ENCODE measurements at regions not wholly inside any gene's neighbourhood (a gene's known extent, or its start where the extent isn't known, plus 50 kb on each side); places are given as distances from the start of the nearest gene placed in this dataset.

DNA sequence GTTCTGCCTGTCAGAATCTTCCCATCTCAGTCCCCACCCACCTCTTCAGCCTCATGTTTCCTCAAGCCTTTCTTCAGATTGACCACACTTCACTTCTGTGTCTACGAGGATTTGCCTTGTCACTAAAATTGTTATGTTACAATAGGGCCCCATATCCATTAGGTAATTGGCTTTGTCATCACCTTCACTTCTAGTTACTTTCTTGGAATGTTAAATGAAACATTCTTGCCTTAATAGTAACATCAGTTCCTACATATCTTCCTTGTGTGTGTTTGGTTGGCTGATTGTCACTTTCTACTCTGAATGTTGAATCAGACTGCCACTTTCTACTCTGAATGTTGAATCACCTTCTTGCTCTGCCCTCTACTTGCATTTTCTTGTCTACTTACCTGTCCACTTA is 599.9 kb upstream of the NXPH2 start:
- Mint-ChIP-seq H3K4me3 (ENCODE audit: low read depth) (no peak overlapping the region), H3K27me3 (ENCODE audit: low read depth) (no peaks in the 10 kb centered on the region), H3K27ac (no peak overlapping the region), H3K4me1 (ENCODE audit: low read depth) (no peaks in the 10 kb centered on the region), H3K36me3 (ENCODE audit: low read depth) (no peaks in the 10 kb centered on the region), H3K9me3 (peaks cover 39% of the 10 kb centered on the region)
- intact Hi-C loops (cut with micrococcal nuclease) = no loop called here
- DNase-seq (ENCODE audit: low spot score) = no peak

DNA sequence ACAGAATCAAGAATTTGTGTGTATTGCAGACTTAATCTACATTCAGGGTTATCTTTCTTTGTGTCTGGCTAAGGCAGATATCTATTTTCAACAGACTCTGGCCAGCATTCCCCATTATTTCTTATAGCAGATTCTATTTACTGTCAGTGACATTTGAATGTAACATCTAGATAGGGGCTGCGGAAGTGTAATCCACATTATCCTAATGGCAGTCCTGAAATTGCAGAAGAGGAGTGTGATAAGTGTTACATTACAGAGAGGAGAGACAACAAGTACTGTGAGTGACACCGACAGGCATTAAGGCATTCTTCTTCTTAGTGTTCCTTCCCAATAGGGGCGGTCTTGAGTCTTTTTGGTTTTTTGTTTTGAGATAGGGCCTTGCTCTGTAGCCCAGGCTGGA is 598.2 kb upstream of the NXPH2 start:
- H3K27me3 Mint-ChIP-seq (ENCODE audit: low read depth) = no peaks in the 10 kb centered on the region
- no peaks in the 10 kb centered on the region for H3K36me3 Mint-ChIP-seq (ENCODE audit: low read depth)
- H3K9me3 Mint-ChIP-seq = peaks cover 38% of the 10 kb centered on the region
- H3K27ac Mint-ChIP-seq = no peak overlapping the region
- H3K4me1 Mint-ChIP-seq (ENCODE audit: low read depth) = no peaks in the 10 kb centered on the region
- H3K4me3 Mint-ChIP-seq (ENCODE audit: low read depth) = no peak overlapping the region
- intact Hi-C loops (cut with micrococcal nuclease) = no loop called here
- no peak for DNase-seq (ENCODE audit: low spot score)

DNA sequence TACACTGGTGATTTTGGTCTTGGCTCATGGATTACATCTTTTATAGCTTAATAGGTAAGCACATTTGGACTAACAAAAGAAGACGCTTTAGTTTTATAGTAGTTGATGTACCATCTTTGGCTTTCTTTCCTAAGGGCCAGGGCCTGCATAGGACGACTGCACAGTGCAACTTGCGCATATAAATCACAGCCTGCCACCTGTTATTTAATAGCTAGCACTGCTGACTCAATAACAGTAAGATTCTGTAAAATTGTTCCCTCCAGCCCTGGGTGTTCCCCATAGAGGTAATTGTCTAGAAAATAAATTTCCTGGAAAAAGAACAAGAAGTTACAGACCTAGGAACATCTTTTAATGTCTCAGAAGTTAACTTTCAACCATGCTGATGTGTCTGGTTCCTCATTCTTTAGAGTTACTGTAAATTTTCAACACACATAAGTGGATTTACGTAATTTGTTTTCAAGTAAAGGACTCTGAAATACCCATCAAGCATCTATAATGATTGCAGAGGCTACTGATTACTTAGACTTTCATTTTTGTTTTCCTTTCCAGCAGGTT is 594.2 kb upstream of the NXPH2 start:
- Mint-ChIP-seq H3K27ac (no peak overlapping the region), H3K4me3 (ENCODE audit: low read depth) (no peak overlapping the region), H3K36me3 (ENCODE audit: low read depth) (no peaks in the 10 kb centered on the region), H3K4me1 (ENCODE audit: low read depth) (no peaks in the 10 kb centered on the region), H3K27me3 (ENCODE audit: low read depth) (no peaks in the 10 kb centered on the region), H3K9me3 (peaks cover 30% of the 10 kb centered on the region)
- no peak for DNase-seq (ENCODE audit: low spot score)
- intact Hi-C loops (cut with micrococcal nuclease) = no loop called here

DNA sequence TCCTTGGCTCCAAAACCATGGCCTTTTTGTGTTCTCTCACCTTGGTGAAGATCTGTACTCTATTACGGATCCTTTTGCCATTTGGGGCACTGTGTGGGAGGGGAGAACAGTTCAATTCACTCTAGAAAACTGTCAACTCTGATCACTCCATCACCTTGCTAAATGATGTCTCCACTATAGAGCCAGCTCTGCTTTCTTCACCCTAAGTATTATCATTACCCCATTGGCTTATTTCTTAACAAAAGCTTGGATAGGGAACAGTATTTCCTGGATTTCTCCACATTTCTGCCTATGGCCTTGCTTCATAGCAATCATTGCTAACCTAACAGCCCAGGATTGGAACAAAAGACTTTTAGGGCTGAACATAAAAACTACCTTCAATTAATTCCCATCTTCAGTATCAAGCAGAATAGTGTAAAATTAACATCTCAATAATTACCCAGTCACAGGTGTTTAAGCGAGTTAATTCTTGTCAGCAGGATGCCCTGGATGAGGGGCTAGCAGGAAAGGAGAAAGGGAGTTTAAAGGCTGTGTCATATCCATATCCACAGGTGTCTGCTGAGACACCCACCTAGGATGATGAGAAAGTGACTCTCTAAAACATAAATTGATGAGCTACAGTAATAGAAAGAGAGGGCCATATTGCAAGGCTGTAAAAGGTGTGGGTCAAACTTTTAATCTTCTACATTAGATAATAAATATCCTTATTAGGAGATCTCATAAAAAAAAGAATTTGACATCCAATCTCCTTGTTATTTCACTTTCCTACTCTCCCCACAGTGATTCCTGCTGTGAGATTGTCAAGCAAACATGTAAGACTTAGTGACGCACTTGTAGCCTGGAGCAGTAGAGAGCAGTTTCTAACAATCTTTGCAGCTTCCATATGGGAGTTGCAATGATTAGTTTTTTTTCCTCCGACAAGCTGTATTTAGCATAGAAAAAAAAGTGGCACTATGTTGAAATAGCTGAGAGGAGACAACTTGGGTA is 589.5 kb upstream of the NXPH2 start:
- no peak overlapping the region for H3K4me3 Mint-ChIP-seq (ENCODE audit: low read depth)
- no peak overlapping the region for H3K27ac Mint-ChIP-seq
- H3K36me3 Mint-ChIP-seq (ENCODE audit: low read depth) = no peaks in the 10 kb centered on the region
- intact Hi-C loops (cut with micrococcal nuclease) = no loop called here
- no peaks in the 10 kb centered on the region for H3K27me3 Mint-ChIP-seq (ENCODE audit: low read depth)
- DNase-seq (ENCODE audit: low spot score) = no peak
- H3K4me1 Mint-ChIP-seq (ENCODE audit: low read depth) = no peaks in the 10 kb centered on the region
- H3K9me3 Mint-ChIP-seq = peaks cover 17% of the 10 kb centered on the region

GRCh38 chr2:139367416-139367815 is 587.2 kb upstream of the NXPH2 start:
- intact Hi-C loops (cut with micrococcal nuclease) = no loop called here
- H3K36me3 Mint-ChIP-seq (ENCODE audit: low read depth) = no peaks in the 10 kb centered on the region
- H3K27me3 Mint-ChIP-seq (ENCODE audit: low read depth) = no peaks in the 10 kb centered on the region
- H3K27ac Mint-ChIP-seq = no peak overlapping the region
- no peaks in the 10 kb centered on the region for H3K4me1 Mint-ChIP-seq (ENCODE audit: low read depth)
- no peak for DNase-seq (ENCODE audit: low spot score)
- H3K4me3 Mint-ChIP-seq (ENCODE audit: low read depth) = no peak overlapping the region
- peaks cover 26% of the 10 kb centered on the region for H3K9me3 Mint-ChIP-seq

GRCh38 chr2:139366681-139367080 is 586.5 kb upstream of the NXPH2 start:
- intact Hi-C loops (cut with micrococcal nuclease) = no loop called here
- peaks cover 27% of the 10 kb centered on the region for H3K9me3 Mint-ChIP-seq
- H3K27me3 Mint-ChIP-seq (ENCODE audit: low read depth) = no peaks in the 10 kb centered on the region
- DNase-seq (ENCODE audit: low spot score) = no peak
- no peaks in the 10 kb centered on the region for H3K4me1 Mint-ChIP-seq (ENCODE audit: low read depth)
- no peak overlapping the region for H3K4me3 Mint-ChIP-seq (ENCODE audit: low read depth)
- H3K36me3 Mint-ChIP-seq (ENCODE audit: low read depth) = no peaks in the 10 kb centered on the region
- no peak overlapping the region for H3K27ac Mint-ChIP-seq

GRCh38 chr2:139365189-139365588 is 585.0 kb upstream of the NXPH2 start:
- intact Hi-C loops (cut with micrococcal nuclease) = no loop called here
- Mint-ChIP-seq H3K4me3 (ENCODE audit: low read depth) (no peak overlapping the region), H3K9me3 (peaks cover 25% of the 10 kb centered on the region), H3K4me1 (ENCODE audit: low read depth) (no peaks in the 10 kb centered on the region), H3K27ac (no peak overlapping the region), H3K36me3 (ENCODE audit: low read depth) (no peaks in the 10 kb centered on the region), H3K27me3 (ENCODE audit: low read depth) (no peaks in the 10 kb centered on the region)
- no peak for DNase-seq (ENCODE audit: low spot score)

DNA sequence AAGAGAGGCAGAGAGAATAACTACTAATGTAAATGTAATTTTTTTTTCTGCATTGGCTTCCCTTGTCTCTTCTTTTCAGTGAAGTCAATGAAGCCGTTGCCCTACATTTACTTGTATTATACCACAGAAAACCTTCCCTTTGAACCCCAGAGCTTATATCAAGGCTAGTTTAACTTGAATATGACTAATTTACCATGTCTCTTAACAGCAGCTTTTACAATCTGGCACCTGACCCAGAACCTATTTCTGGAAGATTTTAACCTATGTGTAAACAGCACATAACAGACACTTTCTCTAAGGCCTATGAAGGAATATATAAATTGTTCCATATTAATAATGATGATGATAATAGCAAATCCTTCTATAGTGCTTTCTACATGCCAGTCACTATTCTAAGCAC is 580.5 kb upstream of the NXPH2 start:
- intact Hi-C loops (cut with micrococcal nuclease) = no loop called here
- Mint-ChIP-seq H3K36me3 (ENCODE audit: low read depth) (no peaks in the 10 kb centered on the region), H3K27ac (no peak overlapping the region), H3K4me3 (ENCODE audit: low read depth) (no peak overlapping the region), H3K4me1 (ENCODE audit: low read depth) (no peaks in the 10 kb centered on the region), H3K9me3 (peaks cover 10% of the 10 kb centered on the region), H3K27me3 (ENCODE audit: low read depth) (no peaks in the 10 kb centered on the region)
- no peak for DNase-seq (ENCODE audit: low spot score)

DNA sequence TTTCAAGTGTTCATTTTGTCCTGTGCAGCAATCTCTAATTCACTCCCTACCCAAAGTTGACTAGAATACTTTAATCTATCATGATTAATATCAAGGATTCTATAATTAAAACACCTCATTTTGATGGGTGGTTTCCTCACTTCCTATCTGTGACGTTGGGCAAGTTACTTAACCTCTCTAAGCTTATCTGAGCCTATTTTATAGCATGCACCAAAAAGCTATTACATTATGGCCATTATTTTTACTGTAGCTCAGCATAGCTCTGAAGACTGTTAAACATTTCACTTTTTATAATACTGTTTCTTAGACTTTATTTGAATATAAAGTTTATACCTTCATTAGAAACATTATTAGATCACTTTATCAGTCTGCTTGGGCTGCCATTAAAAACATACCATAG is 579.6 kb upstream of the NXPH2 start:
- Mint-ChIP-seq H3K4me3 (ENCODE audit: low read depth) (no peak overlapping the region), H3K27ac (no peak overlapping the region), H3K9me3 (peaks cover 12% of the 10 kb centered on the region), H3K4me1 (ENCODE audit: low read depth) (no peaks in the 10 kb centered on the region), H3K27me3 (ENCODE audit: low read depth) (no peaks in the 10 kb centered on the region), H3K36me3 (ENCODE audit: low read depth) (no peaks in the 10 kb centered on the region)
- intact Hi-C loops (cut with micrococcal nuclease) = no loop called here
- no peak for DNase-seq (ENCODE audit: low spot score)

DNA sequence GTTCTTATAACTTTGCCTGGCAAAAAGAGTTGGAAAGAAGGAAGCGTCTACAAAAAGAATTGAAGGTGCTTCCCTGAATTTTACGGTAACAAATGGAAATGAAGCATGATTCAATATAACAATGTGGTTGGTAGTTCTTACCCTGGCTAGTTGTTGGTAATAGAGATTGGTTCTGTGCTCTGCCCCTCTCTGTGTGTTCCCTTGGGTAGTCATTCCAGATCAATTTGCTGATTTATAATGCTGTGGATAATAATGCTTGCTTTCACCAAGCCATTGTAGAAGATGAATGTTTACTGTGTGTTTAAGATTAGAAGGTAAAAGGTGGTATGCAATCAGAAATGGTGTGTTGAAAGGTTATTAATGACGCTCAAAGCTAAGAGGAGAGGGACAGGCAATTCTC is 577.8 kb upstream of the NXPH2 start:
- Mint-ChIP-seq H3K36me3 (ENCODE audit: low read depth) (no peaks in the 10 kb centered on the region), H3K27ac (no peak overlapping the region), H3K27me3 (ENCODE audit: low read depth) (no peaks in the 10 kb centered on the region), H3K9me3 (peaks cover 17% of the 10 kb centered on the region), H3K4me3 (ENCODE audit: low read depth) (no peak overlapping the region), H3K4me1 (ENCODE audit: low read depth) (no peaks in the 10 kb centered on the region)
- intact Hi-C loops (cut with micrococcal nuclease) = no loop called here
- DNase-seq (ENCODE audit: low spot score) = no peak

DNA sequence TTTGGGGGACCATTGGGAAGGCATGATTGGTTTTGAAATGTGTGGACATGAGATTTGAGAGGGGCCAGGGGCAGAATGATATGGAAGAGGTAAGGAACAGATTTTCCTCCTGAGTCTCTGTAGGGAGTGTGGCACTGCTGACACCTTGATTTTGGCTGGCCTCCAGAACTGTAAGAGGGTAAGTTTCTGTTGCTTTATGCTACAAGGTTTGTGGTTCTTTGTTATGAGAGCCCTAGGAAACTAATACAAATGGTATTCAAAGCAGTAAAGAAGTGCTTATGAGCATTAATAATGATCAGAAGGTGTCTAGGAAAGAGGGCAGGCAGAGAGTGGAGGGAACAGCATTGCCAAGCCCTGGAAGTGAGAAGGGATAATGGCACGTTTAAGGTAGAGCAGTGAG is 574.3 kb upstream of the NXPH2 start:
- no peak for DNase-seq (ENCODE audit: low spot score)
- intact Hi-C loops (cut with micrococcal nuclease) = no loop called here
- Mint-ChIP-seq H3K4me1 (ENCODE audit: low read depth) (no peaks in the 10 kb centered on the region), H3K36me3 (ENCODE audit: low read depth) (no peaks in the 10 kb centered on the region), H3K27ac (no peak overlapping the region), H3K9me3 (peaks cover 25% of the 10 kb centered on the region), H3K27me3 (ENCODE audit: low read depth) (no peaks in the 10 kb centered on the region), H3K4me3 (ENCODE audit: low read depth) (no peak overlapping the region)

DNA sequence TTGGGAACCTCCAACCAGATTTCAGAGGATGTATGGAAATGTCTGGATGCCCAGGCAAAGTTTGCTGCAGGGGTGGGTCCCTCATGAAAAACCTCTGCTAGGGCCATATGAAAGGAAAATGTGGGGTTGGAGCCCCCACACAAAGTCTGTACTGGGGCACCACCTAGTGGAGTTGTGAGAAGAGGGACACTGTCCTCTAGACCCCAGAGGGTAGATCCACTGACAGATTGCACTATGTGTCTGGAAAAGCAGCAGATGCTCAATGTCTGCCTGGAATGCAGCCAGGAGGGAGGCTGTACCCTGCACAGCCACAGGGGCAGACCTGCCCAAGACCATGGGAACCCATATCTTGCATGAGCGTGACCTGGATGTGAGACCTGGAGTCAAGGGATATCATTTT is 573.7 kb upstream of the NXPH2 start:
- Mint-ChIP-seq H3K36me3 (ENCODE audit: low read depth) (no peaks in the 10 kb centered on the region), H3K9me3 (peaks cover 32% of the 10 kb centered on the region), H3K4me1 (ENCODE audit: low read depth) (no peaks in the 10 kb centered on the region), H3K27me3 (ENCODE audit: low read depth) (no peaks in the 10 kb centered on the region), H3K4me3 (ENCODE audit: low read depth) (no peak overlapping the region), H3K27ac (no peak overlapping the region)
- no peak for DNase-seq (ENCODE audit: low spot score)
- intact Hi-C loops (cut with micrococcal nuclease) = no loop called here

- no peak overlapping the region for H3K27ac Mint-ChIP-seq
These were observed 537.1 kb upstream of the NXPH2 start for GRCh38 chr2:139317259-139317658.

More at GRCh38 chr2:139317259-139317658, 537.1 kb upstream of the NXPH2 start:
- Mint-ChIP-seq H3K4me3 (ENCODE audit: low read depth) (no peak overlapping the region), H3K4me1 (ENCODE audit: low read depth) (no peaks in the 10 kb centered on the region), H3K27me3 (ENCODE audit: low read depth) (no peaks in the 10 kb centered on the region), H3K36me3 (ENCODE audit: low read depth) (no peaks in the 10 kb centered on the region), H3K9me3 (peaks cover 7% of the 10 kb centered on the region)
- intact Hi-C loops (cut with micrococcal nuclease) = no loop called here
- DNase-seq (ENCODE audit: low spot score) = no peak
